ENCODE measurements at regions not wholly inside any gene's neighbourhood (a gene's known extent, or its start where the extent isn't known, plus 50 kb on each side); places are given as distances from the start of the nearest gene placed in this dataset.
"Not testable (repeated sequence)": the region's sequence is repeated elsewhere in the genome, so short reads cannot be mapped to it uniquely, and the experiment has no call there.

GRCh38 chr9:78972303-78972999 lies 599.3 kb upstream of the TLE4 start:
- no peak for DNase-seq (ENCODE audit: low spot score)

GRCh38 chr9:78973907-78974306 lies 597.9 kb upstream of the TLE4 start:
- DNase-seq (ENCODE audit: low spot score), result no peak

- no peak for DNase-seq (ENCODE audit: low spot score)
Measured at GRCh38 chr9:78982849-78983248, 588.9 kb upstream of the TLE4 start.

- DNase-seq (ENCODE audit: low spot score), result no peak
Measured at GRCh38 chr9:78985084-78985738, 586.6 kb upstream of the TLE4 start.

GRCh38 chr9:78986446-78986845 lies 585.3 kb upstream of the TLE4 start:
- DNase-seq (ENCODE audit: low spot score), result no peak

- DNase-seq (ENCODE audit: low spot score), result no peak
Measured at GRCh38 chr9:78989031-78989658, 582.6 kb upstream of the TLE4 start.

- no peak for DNase-seq (ENCODE audit: low spot score)
Measured at GRCh38 chr9:78994471-78994870, 577.3 kb upstream of the TLE4 start.

GRCh38 chr9:78994974-78995373 lies 576.8 kb upstream of the TLE4 start:
- DNase-seq (ENCODE audit: low spot score), result not testable (repeated sequence)

- DNase-seq (ENCODE audit: low spot score), result no peak
Measured at GRCh38 chr9:78997296-78997695, 574.5 kb upstream of the TLE4 start.

- no peak for DNase-seq (ENCODE audit: low spot score)
Measured at GRCh38 chr9:79000230-79001002, 571.3 kb upstream of the TLE4 start.

GRCh38 chr9:79001012-79001411 lies 570.8 kb upstream of the TLE4 start:
- DNase-seq (ENCODE audit: low spot score), result no peak

GRCh38 chr9:79003514-79003913 lies 568.3 kb upstream of the TLE4 start:
- DNase-seq (ENCODE audit: low spot score), result no peak

GRCh38 chr9:79004032-79004431 lies 567.7 kb upstream of the TLE4 start:
- DNase-seq (ENCODE audit: low spot score), result no peak

GRCh38 chr9:79006546-79006945 lies 565.2 kb upstream of the TLE4 start:
- DNase-seq (ENCODE audit: low spot score), result no peak

- no peak for DNase-seq (ENCODE audit: low spot score)
Measured at GRCh38 chr9:79007701-79008483, 563.9 kb upstream of the TLE4 start.

- no peak for DNase-seq (ENCODE audit: low spot score)
Measured at GRCh38 chr9:79008916-79009315, 562.8 kb upstream of the TLE4 start.

- DNase-seq (ENCODE audit: low spot score), result no peak
Measured at GRCh38 chr9:79011461-79011860, 560.3 kb upstream of the TLE4 start.

- no peak for DNase-seq (ENCODE audit: low spot score)
Measured at GRCh38 chr9:79012561-79012960, 559.2 kb upstream of the TLE4 start.

GRCh38 chr9:79013715-79014610 lies 557.8 kb upstream of the TLE4 start:
- DNase-seq (ENCODE audit: low spot score), result no peak

GRCh38 chr9:79014929-79015699 lies 556.7 kb upstream of the TLE4 start:
- DNase-seq (ENCODE audit: low spot score), result no peak

All from left forelimb (tissue), 1 donor.